DOHH2 (cell line): ENCODE measurements at regions not wholly inside any gene's neighbourhood (a gene's known extent, or its start where the extent isn't known, plus 50 kb on each side); places are given as distances from the start of the nearest gene placed in this dataset.

Experiments used
- H3F3A ChIP-seq: fragments of 200-600 bp; sonication (generic), shearing (Covaris generic); 2 replicates; pipeline ENCODE4 v1.6.0; 2016; ENCODE audit warnings: antibody characterized with exemption, mild to moderate bottlenecking; ENCODE audit not compliant: control insufficient read depth, insufficient read depth
- H3K27ac ChIP-seq: fragments of 200-600 bp; sonication (generic); 2 replicates; pipeline ENCODE4 v1.5.1; 2014; ENCODE audit warnings: low read depth, mild to moderate bottlenecking, low read length, moderate library complexity
- H3K27me3 ChIP-seq: fragments of 200-600 bp; sonication (generic); 2 replicates; pipeline ENCODE4 v1.6.1; 2014; ENCODE audit warnings: mild to moderate bottlenecking, low read length, mixed read lengths; ENCODE audit not compliant: control insufficient read depth
- H3K36me3 ChIP-seq: fragments of 200-600 bp; sonication (generic); 2 replicates; pipeline ENCODE4 v1.6.1; 2014; ENCODE audit warnings: mild to moderate bottlenecking, low read length, moderate library complexity, mixed read lengths; ENCODE audit not compliant: control insufficient read depth
- H3K4me1 ChIP-seq: fragments of 200-600 bp; sonication (generic); 2 replicates; pipeline ENCODE4 v1.6.1; 2014; ENCODE audit warnings: mild to moderate bottlenecking, low read length, mixed read lengths; ENCODE audit not compliant: control insufficient read depth
- H3K4me2 ChIP-seq: fragments of 200-600 bp; sonication (generic); 2 replicates; pipeline ENCODE4 v1.6.0; 2014; ENCODE audit warnings: mild to moderate bottlenecking, low read length, moderate library complexity
- H3K4me3 ChIP-seq: fragments of 200-600 bp; sonication (generic); 2 replicates; pipeline ENCODE4 v1.5.1; 2014; ENCODE audit warnings: mild to moderate bottlenecking, low read length, mixed read lengths
- H3K79me2 ChIP-seq: fragments of 200-600 bp; sonication (generic); 2 replicates; pipeline ENCODE4 v1.6.1; 2014; ENCODE audit warnings: mild to moderate bottlenecking, low read length, mixed read lengths; ENCODE audit not compliant: control insufficient read depth
- H3K9me2 ChIP-seq: fragments of 200-600 bp; sonication (generic); replicated peaks from 2 replicates; pipeline ENCODE4 v1.6.1; 2014; ENCODE audit warnings: mild to moderate bottlenecking, low read length, mixed read lengths; ENCODE audit not compliant: control insufficient read depth
- H3K9me3 ChIP-seq: fragments of 200-600 bp; sonication (generic); 2 replicates; pipeline ENCODE4 v1.6.1; 2014; ENCODE audit warnings: antibody characterized with exemption, low read length, mixed read lengths; ENCODE audit not compliant: control insufficient read depth, insufficient read depth
- H4K20me1 ChIP-seq: fragments of 200-600 bp; sonication (generic); 2 replicates; pipeline ENCODE4 v1.6.0; 2014; ENCODE audit warnings: low read depth, mild to moderate bottlenecking, antibody characterized with exemption, low read length, moderate library complexity; ENCODE audit not compliant: control insufficient read depth, insufficient read depth
- EZH2phosphoT487 ChIP-seq: fragments of 200-600 bp; sonication (generic); IDR thresholded peaks from 2 replicates; pipeline ENCODE4 v1.6.1; 2017; ENCODE audit warnings: borderline replicate concordance, mild to moderate bottlenecking, antibody characterized with exemption, low read length, moderate library complexity, mixed read lengths
- TF ChIP-seq, protein P1 (sequence below): fragments of 200-600 bp; sonication (generic); IDR thresholded peaks from one replicate; pipeline ENCODE4 v1.5.1; 2014; ENCODE audit warnings: antibody characterized with exemption, mild to moderate bottlenecking, low read depth, low read length; ENCODE audit not compliant: poor library complexity, severe bottlenecking

DNA sequence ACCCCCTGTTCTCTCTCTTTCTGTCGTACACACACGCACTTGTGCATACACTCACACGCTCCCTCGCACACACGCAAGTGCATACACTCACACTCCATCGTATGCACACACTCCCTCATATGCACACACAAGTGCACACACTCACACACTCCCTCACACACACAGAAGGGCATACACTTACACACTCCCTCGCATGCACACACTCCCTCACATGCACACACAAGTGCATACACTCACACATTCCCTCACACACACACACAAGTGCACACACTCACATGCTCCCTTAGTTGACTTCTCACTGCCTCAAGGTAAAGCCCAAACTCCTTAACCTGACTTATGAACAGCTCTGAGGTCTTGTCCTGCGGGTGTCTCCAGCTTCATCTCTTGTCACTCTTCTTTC is 78.7 kb downstream of the NOG start:
- no peaks in the 10 kb centered on the region for H3F3A ChIP-seq

DNA sequence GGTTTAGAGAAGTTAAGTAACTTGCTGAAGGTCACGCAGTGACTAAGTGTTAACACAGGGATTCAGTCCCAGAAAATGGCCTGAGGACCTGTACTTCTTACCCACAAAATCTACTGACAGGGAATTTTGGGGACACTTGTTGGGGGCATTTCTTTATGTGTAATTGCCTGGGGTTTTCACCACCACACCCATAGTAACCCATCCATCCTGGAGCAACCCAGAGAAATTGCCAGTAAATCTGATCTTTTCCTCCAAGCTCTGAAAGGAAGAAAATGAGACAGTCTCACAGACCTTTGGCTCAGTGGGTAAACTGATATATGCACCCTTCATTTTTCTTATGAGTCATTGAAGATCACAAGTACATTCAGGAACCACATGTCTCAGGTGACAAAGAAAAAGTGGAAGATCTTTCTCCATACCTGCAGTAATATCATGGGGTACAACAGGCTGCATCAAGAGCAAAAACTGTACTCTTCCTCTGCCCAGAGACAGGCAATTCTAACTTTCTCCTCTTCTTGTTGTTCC is 81.0 kb downstream of the NOG start:
- no peaks in the 10 kb centered on the region for H3K36me3 ChIP-seq
- H3K4me1 ChIP-seq, result no peaks in the 10 kb centered on the region
- no peaks in the 10 kb centered on the region for H3K9me3 ChIP-seq
- no peak overlapping the region for H3K27ac ChIP-seq
- peaks cover 31% of the 10 kb centered on the region for H3K27me3 ChIP-seq
- TF ChIP-seq, protein P1, sequence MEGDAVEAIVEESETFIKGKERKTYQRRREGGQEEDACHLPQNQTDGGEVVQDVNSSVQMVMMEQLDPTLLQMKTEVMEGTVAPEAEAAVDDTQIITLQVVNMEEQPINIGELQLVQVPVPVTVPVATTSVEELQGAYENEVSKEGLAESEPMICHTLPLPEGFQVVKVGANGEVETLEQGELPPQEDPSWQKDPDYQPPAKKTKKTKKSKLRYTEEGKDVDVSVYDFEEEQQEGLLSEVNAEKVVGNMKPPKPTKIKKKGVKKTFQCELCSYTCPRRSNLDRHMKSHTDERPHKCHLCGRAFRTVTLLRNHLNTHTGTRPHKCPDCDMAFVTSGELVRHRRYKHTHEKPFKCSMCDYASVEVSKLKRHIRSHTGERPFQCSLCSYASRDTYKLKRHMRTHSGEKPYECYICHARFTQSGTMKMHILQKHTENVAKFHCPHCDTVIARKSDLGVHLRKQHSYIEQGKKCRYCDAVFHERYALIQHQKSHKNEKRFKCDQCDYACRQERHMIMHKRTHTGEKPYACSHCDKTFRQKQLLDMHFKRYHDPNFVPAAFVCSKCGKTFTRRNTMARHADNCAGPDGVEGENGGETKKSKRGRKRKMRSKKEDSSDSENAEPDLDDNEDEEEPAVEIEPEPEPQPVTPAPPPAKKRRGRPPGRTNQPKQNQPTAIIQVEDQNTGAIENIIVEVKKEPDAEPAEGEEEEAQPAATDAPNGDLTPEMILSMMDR, result no peak
- TF ChIP-seq EZH2phosphoT487, result no peak
- H3K79me2 ChIP-seq, result no peaks in the 10 kb centered on the region
- H3K4me3 ChIP-seq, result no peak overlapping the region
- H3K4me2 ChIP-seq, result no peak overlapping the region
- no peaks in the 10 kb centered on the region for H4K20me1 ChIP-seq
- no peaks in the 10 kb centered on the region for H3K9me2 ChIP-seq
- H3F3A ChIP-seq, result no peaks in the 10 kb centered on the region

More for the DNA sequence above, 78.7 kb downstream of the NOG start:
- H3K27ac ChIP-seq, result no peak overlapping the region
- no peak overlapping the region for H3K4me3 ChIP-seq
- no peak overlapping the region for H3K4me2 ChIP-seq
- H3K36me3 ChIP-seq, result no peaks in the 10 kb centered on the region
- H3K9me3 ChIP-seq, result no peaks in the 10 kb centered on the region
- H3K4me1 ChIP-seq, result no peaks in the 10 kb centered on the region
- peaks cover 23% of the 10 kb centered on the region for H3K27me3 ChIP-seq
- TF ChIP-seq, protein P1, result no peak
- no peak for TF ChIP-seq EZH2phosphoT487
- no peaks in the 10 kb centered on the region for H3K79me2 ChIP-seq
- H3K9me2 ChIP-seq, result no peaks in the 10 kb centered on the region
- no peaks in the 10 kb centered on the region for H4K20me1 ChIP-seq

DNA sequence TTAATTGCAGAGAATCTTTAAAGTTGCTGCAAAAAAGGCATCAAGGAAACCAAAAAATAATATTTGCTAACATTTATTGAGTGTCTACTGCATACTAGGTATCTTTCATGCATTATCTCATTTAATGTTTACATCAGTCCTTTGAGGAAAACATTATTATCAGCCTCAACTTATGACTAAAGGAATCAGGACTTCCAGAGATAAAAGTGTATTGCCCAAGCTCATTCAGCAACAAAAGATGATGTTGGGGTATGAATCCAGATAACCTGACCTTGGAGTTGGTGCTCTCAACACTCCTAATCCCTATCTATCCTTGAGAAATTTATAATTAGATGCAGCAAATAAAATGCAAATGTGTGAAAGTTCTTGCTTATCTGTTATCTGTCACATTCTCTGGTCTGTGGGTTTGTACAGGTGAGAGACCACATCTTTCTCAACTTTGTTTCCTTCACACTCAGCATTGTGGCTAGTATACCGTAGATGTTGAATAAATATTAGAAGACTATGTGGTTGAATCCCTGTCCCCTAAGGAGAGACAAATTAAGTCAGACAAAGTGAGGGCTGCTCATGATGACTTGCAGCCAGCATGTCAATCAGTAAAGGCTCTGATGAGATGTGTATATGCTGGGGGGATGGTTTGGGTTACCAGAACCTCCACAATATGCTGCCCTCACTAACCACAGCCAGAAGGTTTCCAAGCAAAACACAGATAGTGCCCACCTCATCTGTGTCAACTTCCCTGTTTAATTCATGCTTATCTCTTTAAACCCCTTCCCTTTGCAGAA is 82.6 kb downstream of the NOG start:
- Histone ChIP-seq H3K79me2 (no peaks in the 10 kb centered on the region), H3K36me3 (no peaks in the 10 kb centered on the region), H3K27ac (no peak overlapping the region), H3K4me3 (no peak overlapping the region), H3K4me1 (no peaks in the 10 kb centered on the region), H4K20me1 (no peaks in the 10 kb centered on the region), H3K27me3 (peaks cover 31% of the 10 kb centered on the region), H3K9me2 (no peaks in the 10 kb centered on the region), H3F3A (no peaks in the 10 kb centered on the region), H3K9me3 (no peaks in the 10 kb centered on the region), H3K4me2 (no peak overlapping the region)
- no peak for TF ChIP-seq EZH2phosphoT487
- TF ChIP-seq, protein P1, result no peak
